ENCODE measurements at regions not wholly inside any gene's neighbourhood (a gene's known extent, or its start where the extent isn't known, plus 50 kb on each side); places are given as distances from the start of the nearest gene placed in this dataset.

DNA sequence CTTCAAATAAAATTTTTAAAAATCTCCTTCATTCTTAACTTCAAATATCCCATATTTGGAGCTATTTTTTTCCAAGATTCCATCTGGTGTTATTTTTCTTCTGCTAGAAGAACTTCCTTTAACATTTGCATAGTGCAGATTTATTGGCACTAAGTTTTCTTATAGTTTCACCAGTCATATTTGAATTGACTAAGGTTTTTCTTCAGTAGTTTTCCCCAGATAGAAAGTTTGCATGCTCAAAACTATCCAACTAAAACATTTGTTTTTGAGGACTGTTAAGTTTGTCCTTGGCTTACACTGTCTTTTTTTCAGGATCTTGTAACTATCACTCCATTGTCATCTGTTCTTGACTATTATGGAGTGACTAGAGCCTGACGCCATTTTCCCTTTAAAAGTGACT, 606.7 kb downstream of the TAF11L14 start:
- Histone ChIP-seq H3K27me3 (no peaks in the 10 kb centered on the region), H3K27ac (no peak overlapping the region), H3K9me3 (no peaks in the 10 kb centered on the region), H3K4me3 (no peak overlapping the region), H3K36me3 (no peaks in the 10 kb centered on the region), H3K4me1 (no peaks in the 10 kb centered on the region)
- in situ Hi-C loops (cut with MboI; ENCODE audit: low sequenced_read_pairs in 4 of 4), result no loop called here
- intact Hi-C loops (cut with DNase I; ENCODE audit: low total_unique reads), result no loop called here
- DNase-seq (no peak), ATAC-seq (no peak)
- no peak for TF ChIP-seq POLR2A (IDR thresholded peaks at IDR 0.05)
- TF ChIP-seq, protein P1, sequence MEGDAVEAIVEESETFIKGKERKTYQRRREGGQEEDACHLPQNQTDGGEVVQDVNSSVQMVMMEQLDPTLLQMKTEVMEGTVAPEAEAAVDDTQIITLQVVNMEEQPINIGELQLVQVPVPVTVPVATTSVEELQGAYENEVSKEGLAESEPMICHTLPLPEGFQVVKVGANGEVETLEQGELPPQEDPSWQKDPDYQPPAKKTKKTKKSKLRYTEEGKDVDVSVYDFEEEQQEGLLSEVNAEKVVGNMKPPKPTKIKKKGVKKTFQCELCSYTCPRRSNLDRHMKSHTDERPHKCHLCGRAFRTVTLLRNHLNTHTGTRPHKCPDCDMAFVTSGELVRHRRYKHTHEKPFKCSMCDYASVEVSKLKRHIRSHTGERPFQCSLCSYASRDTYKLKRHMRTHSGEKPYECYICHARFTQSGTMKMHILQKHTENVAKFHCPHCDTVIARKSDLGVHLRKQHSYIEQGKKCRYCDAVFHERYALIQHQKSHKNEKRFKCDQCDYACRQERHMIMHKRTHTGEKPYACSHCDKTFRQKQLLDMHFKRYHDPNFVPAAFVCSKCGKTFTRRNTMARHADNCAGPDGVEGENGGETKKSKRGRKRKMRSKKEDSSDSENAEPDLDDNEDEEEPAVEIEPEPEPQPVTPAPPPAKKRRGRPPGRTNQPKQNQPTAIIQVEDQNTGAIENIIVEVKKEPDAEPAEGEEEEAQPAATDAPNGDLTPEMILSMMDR (IDR thresholded peaks at IDR 0.05 in 4 of 5, conservative IDR thresholded peaks at IDR 0.05 in 1 of 5), result no peak

DNA sequence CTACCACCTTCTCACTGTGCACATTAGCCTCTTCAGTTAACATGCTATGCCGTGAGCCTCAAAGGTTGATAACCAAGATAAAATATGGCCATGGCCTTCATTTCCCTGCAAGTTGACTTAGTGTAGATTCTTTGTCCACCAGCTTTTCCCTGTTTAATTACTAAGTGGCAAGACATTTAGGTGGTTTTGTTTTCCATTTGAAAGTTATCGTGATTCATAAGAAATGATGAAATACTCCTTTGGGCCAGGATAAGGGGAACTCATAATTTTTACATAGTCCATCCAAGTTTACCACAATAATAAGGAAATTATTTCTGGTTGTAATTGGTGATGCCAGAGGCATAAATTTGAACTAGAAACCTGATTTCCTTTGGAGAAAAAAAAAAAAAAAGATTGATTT, 609.6 kb downstream of the TAF11L14 start:
- TF ChIP-seq, protein P1 (IDR thresholded peaks at IDR 0.05 in 4 of 5, conservative IDR thresholded peaks at IDR 0.05 in 1 of 5), result no peak
- no peak for TF ChIP-seq POLR2A (IDR thresholded peaks at IDR 0.05)
- ATAC-seq (no peak), DNase-seq (no peak)
- in situ Hi-C loops (cut with MboI; ENCODE audit: low sequenced_read_pairs in 4 of 4), result no loop called here
- Histone ChIP-seq H3K36me3 (no peaks in the 10 kb centered on the region), H3K27me3 (no peaks in the 10 kb centered on the region), H3K4me1 (no peaks in the 10 kb centered on the region), H3K27ac (no peak overlapping the region), H3K9me3 (no peaks in the 10 kb centered on the region), H3K4me3 (no peak overlapping the region)
- intact Hi-C loops (cut with DNase I; ENCODE audit: low total_unique reads), result no loop called here

DNA sequence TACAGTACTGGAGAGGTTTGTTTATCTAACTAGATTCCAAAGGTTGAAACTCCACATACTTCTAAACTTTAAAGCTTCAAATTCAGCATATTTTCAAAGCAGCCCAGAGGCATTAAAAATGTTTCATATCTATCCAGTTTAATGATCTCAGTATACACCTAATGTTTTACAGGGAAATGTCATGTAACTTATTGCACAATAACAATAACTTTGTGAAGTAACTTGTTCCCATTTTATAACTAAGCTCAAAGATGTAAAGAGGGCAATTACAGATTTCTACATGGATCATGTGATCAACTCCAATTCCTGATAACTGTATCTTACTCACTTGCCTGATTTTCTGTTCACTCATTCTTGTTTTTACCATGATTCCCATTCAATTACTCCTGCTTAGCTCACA, 610.0 kb downstream of the TAF11L14 start:
- H3K36me3 ChIP-seq, result no peaks in the 10 kb centered on the region
- in situ Hi-C loops (cut with MboI; ENCODE audit: low sequenced_read_pairs in 4 of 4) (no loop called here), intact Hi-C loops (cut with DNase I; ENCODE audit: low total_unique reads) (no loop called here)
- H3K27ac ChIP-seq, result no peak overlapping the region
- no peak overlapping the region for H3K4me3 ChIP-seq
- DNase-seq, result no peak
- no peaks in the 10 kb centered on the region for H3K4me1 ChIP-seq
- H3K9me3 ChIP-seq, result no peaks in the 10 kb centered on the region
- no peak for TF ChIP-seq POLR2A (IDR thresholded peaks at IDR 0.05)
- TF ChIP-seq, protein P1 (IDR thresholded peaks at IDR 0.05 in 4 of 5, conservative IDR thresholded peaks at IDR 0.05 in 1 of 5), result no peak
- ATAC-seq, result no peak
- H3K27me3 ChIP-seq, result no peaks in the 10 kb centered on the region

DNA sequence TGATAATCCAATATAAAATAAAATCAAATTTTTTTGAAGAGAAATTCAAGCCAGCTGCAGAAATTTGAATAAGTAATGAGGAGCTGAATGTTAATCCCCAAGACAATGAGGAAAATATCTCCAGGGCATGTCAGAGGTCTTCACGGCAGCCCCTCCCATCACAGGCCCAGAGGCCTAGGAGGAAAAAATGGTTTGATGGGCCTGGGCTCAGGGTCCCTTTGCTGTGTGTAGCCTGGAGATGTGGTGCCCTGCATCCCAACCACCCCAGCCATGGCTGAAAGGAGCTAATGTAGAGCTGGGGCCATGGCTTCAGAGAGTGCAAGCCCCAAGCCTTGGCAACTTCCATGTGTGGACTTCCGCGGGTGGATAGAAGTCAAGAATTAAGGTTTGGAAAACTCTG, 618.3 kb downstream of the TAF11L14 start:
- in situ Hi-C loops (cut with MboI; ENCODE audit: low sequenced_read_pairs in 4 of 4), result no loop called here
- Histone ChIP-seq H3K4me3 (no peak overlapping the region), H3K36me3 (no peaks in the 10 kb centered on the region), H3K4me1 (no peaks in the 10 kb centered on the region), H3K27ac (no peak overlapping the region), H3K9me3 (no peaks in the 10 kb centered on the region), H3K27me3 (no peaks in the 10 kb centered on the region)
- intact Hi-C loops (cut with DNase I; ENCODE audit: low total_unique reads), result no loop called here
- ATAC-seq (no peak), DNase-seq (no peak)
- TF ChIP-seq, protein P1 (IDR thresholded peaks at IDR 0.05 in 4 of 5, conservative IDR thresholded peaks at IDR 0.05 in 1 of 5), result no peak

DNA sequence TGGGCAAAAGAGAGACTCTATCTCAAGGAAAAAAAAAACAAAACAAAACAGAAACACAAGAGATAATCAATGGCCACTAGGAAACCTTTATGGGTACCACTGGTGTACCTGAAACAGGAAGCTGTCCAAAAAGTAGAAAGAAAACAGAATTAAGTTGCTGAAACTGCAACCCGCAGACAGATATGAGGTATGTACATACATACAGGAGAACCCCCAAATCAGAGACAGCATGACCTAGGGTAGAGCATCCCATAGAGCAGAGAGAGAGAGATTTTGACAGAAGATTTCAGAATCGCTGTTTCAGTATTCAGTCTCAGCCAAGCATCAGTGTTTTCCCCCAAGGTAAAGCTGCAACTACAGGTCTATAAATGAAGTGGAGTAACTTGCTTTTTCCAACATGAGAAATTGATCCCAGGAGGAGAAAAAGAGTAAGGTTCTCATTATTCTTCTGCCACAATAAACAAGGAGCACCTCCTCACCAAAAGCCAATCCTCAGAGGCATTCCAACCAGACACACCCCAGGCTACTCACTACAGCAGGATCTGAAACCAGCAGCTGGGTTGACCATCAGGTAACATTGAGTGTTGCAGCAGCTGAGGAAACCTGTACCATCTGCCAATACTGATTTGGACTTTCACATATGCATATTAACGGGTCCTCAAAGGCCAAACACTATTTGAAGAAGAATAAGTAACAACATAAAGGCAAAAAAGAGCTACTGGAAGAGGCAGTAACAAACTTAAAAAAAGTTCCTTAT, 630.0 kb downstream of the TAF11L14 start:
- intact Hi-C loops (cut with DNase I; ENCODE audit: low total_unique reads) (no loop called here), in situ Hi-C loops (cut with MboI; ENCODE audit: low sequenced_read_pairs in 4 of 4) (no loop called here)
- Histone ChIP-seq H3K27me3 (no peaks in the 10 kb centered on the region), H3K4me3 (no peak overlapping the region), H3K4me1 (no peaks in the 10 kb centered on the region), H3K27ac (no peak overlapping the region), H3K9me3 (no peaks in the 10 kb centered on the region), H3K36me3 (no peaks in the 10 kb centered on the region)
- no peak for TF ChIP-seq POLR2A (IDR thresholded peaks at IDR 0.05)
- TF ChIP-seq, protein P1 (IDR thresholded peaks at IDR 0.05 in 4 of 5, conservative IDR thresholded peaks at IDR 0.05 in 1 of 5), result no peak
- DNase-seq (no peak), ATAC-seq (no peak)
